ENCODE measurements at regions not wholly inside any gene's neighbourhood (a gene's known extent, or its start where the extent isn't known, plus 50 kb on each side); places are given as distances from the start of the nearest gene placed in this dataset.
A peak's percentile ranks its signal among the peaks of the same experiment; 100 is the strongest.

- H3K27ac ChIP-seq (ENCODE audit: low read depth in 2 of 2, low read length in 1 of 2), result no peak overlapping the region
- H3F3A ChIP-seq (replicated peaks; ENCODE audit: insufficient read depth), result no peaks in the 10 kb centered on the region
- peak; percentile 21 for DNase-seq
- POLR2A ChIA-PET, result no interaction called here
- H3K79me2 ChIP-seq (ENCODE audit: insufficient read depth), result no peaks in the 10 kb centered on the region
- 44% methylated on average over 2 of the region's 2 CpGs for WGBS (ENCODE audit: low lambda C conversion rate)
- H2AFZ ChIP-seq (ENCODE audit: low read depth), result no peak overlapping the region
- no peak for TF ChIP-seq EP300 (IDR thresholded peaks at IDR 0.05; ENCODE audit: borderline replicate concordance in 1 of 2, low read depth in 1 of 2, low read length in 1 of 2)
- TF ChIP-seq RAD21 (IDR thresholded peaks at IDR 0.05; ENCODE audit: low read length), result no peak
- no peak overlapping the region for H3K9ac ChIP-seq
- peaks cover 0 to 8% of the 10 kb centered on the region in 2 experiments; a peak in 1 of 4 replicates for H3K4me1 ChIP-seq (ENCODE audit: control insufficient read depth in 1 of 2, insufficient read depth in 2 of 2, low read depth in 1 of 2, low read length in 1 of 2)
- H3K9me3 ChIP-seq, result no peaks in the 10 kb centered on the region
- H3K9me2 ChIP-seq, result no peaks in the 10 kb centered on the region
- no peaks in the 10 kb centered on the region for H4K20me1 ChIP-seq (ENCODE audit: insufficient read depth)
- H3K27me3 ChIP-seq (ENCODE audit: insufficient read depth), result no peaks in the 10 kb centered on the region
- no peaks in the 10 kb centered on the region for H3K36me3 ChIP-seq (replicated peaks in 1 of 2; ENCODE audit: control insufficient read depth in 1 of 2, insufficient read depth in 2 of 2, low read length in 1 of 2)
- H3K4me3 ChIP-seq (ENCODE audit: low read depth in 2 of 2, low read length in 1 of 2), result no peak overlapping the region
- CTCF ChIA-PET, result interaction anchor here (3.2 kb wide), 1 partner anchor 22 kb away, joined by 20 read pairs; no protein-coding TSS in a partner anchor
- H3K4me2 ChIP-seq, result no peak overlapping the region
These were observed 433.8 kb downstream of the FUT8 start for GRCh38 chr14:65846196-65846868.

GRCh38 chr14:65847075-65847847 lies 434.7 kb downstream of the FUT8 start:
- ChIA-PET POLR2A (no interaction called here), CTCF (no interaction called here)
- no peaks in the 10 kb centered on the region for H3K27me3 ChIP-seq (ENCODE audit: insufficient read depth)
- no peaks in the 10 kb centered on the region for H3K9me3 ChIP-seq
- no peak for TF ChIP-seq GABPA (IDR thresholded peaks at IDR 0.05; ENCODE audit: low read depth)
- TF ChIP-seq CTCF (IDR thresholded peaks at IDR 0.05), result no peak
- no peak for TF ChIP-seq PBX3 (IDR thresholded peaks at IDR 0.05)
- TF ChIP-seq EZH2phosphoT487 (IDR thresholded peaks at IDR 0.05; ENCODE audit: borderline replicate concordance, low read depth), result no peak
- no peak for TF ChIP-seq RXRA (IDR thresholded peaks at IDR 0.05; ENCODE audit: borderline replicate concordance, low read depth)
- no peak for TF ChIP-seq USF1 (IDR thresholded peaks at IDR 0.05; ENCODE audit: borderline replicate concordance, low read depth)
- TF ChIP-seq FOXM1 (IDR thresholded peaks at IDR 0.05; ENCODE audit: low read depth), result no peak
- TF ChIP-seq RFX5 (IDR thresholded peaks at IDR 0.05; ENCODE audit: low read length), result no peak
- TF ChIP-seq MXI1 (IDR thresholded peaks at IDR 0.05; ENCODE audit: low read depth, low read length), result no peak
- no peak for TF ChIP-seq ZBTB33 (IDR thresholded peaks at IDR 0.05; ENCODE audit: borderline replicate concordance, low read depth)
- no peak for TF ChIP-seq MEF2A (IDR thresholded peaks at IDR 0.05; ENCODE audit: borderline replicate concordance, low read depth)
- no peak for TF ChIP-seq USF2 (IDR thresholded peaks at IDR 0.05; ENCODE audit: borderline replicate concordance, low read depth, low read length)
- TF ChIP-seq TAF1 (IDR thresholded peaks at IDR 0.05; ENCODE audit: borderline replicate concordance, low read depth, low read length), result no peak
- no peak for TF ChIP-seq FOSL2 (IDR thresholded peaks at IDR 0.05; ENCODE audit: borderline replicate concordance, low read depth)
- H3K4me1 ChIP-seq (ENCODE audit: control insufficient read depth in 1 of 2, insufficient read depth in 2 of 2, low read depth in 1 of 2, low read length in 1 of 2), result peaks cover 0 to 8% of the 10 kb centered on the region in 2 experiments; a peak in 1 of 4 replicates
- no peak overlapping the region for H3K27ac ChIP-seq (ENCODE audit: low read depth in 2 of 2, low read length in 1 of 2)
- no peaks in the 10 kb centered on the region for H3K9me2 ChIP-seq
- 37% methylated on average over 7 of the region's 7 CpGs for WGBS (ENCODE audit: low lambda C conversion rate)
- no peaks in the 10 kb centered on the region for H4K20me1 ChIP-seq (ENCODE audit: insufficient read depth)
- no peak overlapping the region for H3K9ac ChIP-seq
- no peaks in the 10 kb centered on the region for H3K79me2 ChIP-seq (ENCODE audit: insufficient read depth)
- no peaks in the 10 kb centered on the region for H3F3A ChIP-seq (replicated peaks; ENCODE audit: insufficient read depth)
- no peak overlapping the region for H3K4me2 ChIP-seq
- no peak overlapping the region for H2AFZ ChIP-seq (ENCODE audit: low read depth)
- H3K4me3 ChIP-seq (ENCODE audit: low read depth in 2 of 2, low read length in 1 of 2), result no peak overlapping the region
- no peaks in the 10 kb centered on the region for H3K36me3 ChIP-seq (replicated peaks in 1 of 2; ENCODE audit: control insufficient read depth in 1 of 2, insufficient read depth in 2 of 2, low read length in 1 of 2)
- DNase-seq, result no peak

Measured in SK-N-SH (cell line).